Adipocyte (in vitro differentiated cells): ENCODE measurements at regions not wholly inside any gene's neighbourhood (a gene's known extent, or its start where the extent isn't known, plus 50 kb on each side); places are given as distances from the start of the nearest gene placed in this dataset.

Experiments
- DNase-seq: peaks from one replicate; pipeline ENCODE4 v3.0.0-alpha.2; 2015; ENCODE audit warnings: low read depth
- H3K27me3 ChIP-seq: replicated peaks from 2 replicates; pipeline ENCODE4 v1.7.0; 2013; ENCODE audit warnings: mild to moderate bottlenecking, low read length, moderate library complexity; ENCODE audit not compliant: control insufficient read depth, insufficient read depth
- H3K36me3 ChIP-seq: 2 replicates; pipeline ENCODE4 v1.7.0; 2013; ENCODE audit warnings: low read length, mild to moderate bottlenecking, moderate library complexity; ENCODE audit not compliant: control insufficient read depth, insufficient read depth, severe bottlenecking
- H3K4me1 ChIP-seq: 2 replicates; pipeline ENCODE4 v1.7.0; 2013; ENCODE audit warnings: mild to moderate bottlenecking, low read length, moderate library complexity; ENCODE audit not compliant: control insufficient read depth, insufficient read depth
- H3K4me3 ChIP-seq: 2 replicates; pipeline ENCODE4 v1.7.0; 2013; ENCODE audit warnings: mild to moderate bottlenecking, low read length, moderate library complexity
- H3K9ac ChIP-seq: 2 replicates; pipeline ENCODE4 v1.7.0; 2013; ENCODE audit warnings: mild to moderate bottlenecking, low read length, moderate library complexity
- H3K9me3 ChIP-seq: 2 replicates; pipeline ENCODE4 v1.7.0; 2013; ENCODE audit warnings: mild to moderate bottlenecking, low read length, moderate library complexity; ENCODE audit not compliant: control insufficient read depth

DNA sequence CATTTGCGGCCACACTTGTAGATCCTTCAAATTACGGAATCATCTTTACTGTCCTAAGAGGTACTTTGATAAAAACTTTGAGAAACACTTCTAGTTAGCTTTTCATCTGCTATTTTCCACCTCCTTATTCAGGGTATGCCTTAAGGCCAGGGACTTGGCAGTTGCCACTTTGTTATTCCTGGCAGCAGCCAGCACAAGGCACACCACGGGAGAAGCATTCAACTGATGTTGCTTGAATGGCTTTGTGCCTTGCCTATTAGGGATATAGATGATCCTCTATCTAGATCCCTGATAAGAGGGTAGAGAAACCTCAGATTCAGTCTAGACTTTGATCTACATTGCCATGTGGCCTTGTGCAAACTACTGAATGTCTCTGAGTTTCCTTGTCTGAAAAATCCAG lies 70.3 kb upstream of the EPHA4 start:
- Histone ChIP-seq H3K4me1 (no peaks in the 10 kb centered on the region), H3K36me3 (no peaks in the 10 kb centered on the region)

DNA sequence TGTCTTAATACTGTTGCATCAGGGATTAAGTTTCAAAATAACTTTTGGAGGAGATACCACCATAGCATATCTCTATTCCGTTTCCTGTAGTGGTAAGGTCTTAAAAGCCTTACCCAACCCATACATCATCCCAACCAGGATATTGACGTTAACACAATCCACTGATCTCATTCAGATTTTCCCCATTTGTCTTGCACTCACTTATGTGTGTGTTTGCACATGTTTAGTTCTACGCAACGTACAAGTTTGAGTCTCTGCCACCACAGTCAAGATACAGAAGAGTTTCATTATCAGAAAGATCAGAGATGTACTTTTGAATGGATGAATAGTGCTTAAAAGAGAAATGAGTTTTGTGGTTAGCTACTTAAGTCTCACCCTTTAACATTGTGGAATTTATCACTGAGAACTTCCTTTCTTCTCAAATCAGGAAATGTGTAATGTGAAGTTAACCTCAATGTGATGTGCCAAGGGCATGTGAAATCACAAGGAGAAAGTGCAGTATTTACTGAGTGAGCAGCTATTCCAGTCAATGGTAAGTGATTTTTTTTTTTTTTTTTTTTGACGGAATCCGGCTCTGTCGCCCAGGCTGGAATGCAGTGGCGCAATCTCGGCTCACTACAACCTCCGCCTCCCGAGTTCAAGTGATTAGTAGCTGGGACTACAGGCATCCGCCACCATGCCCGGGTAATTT lies 69.2 kb upstream of the EPHA4 start:
- no peaks in the 10 kb centered on the region for H3K36me3 ChIP-seq
- no peaks in the 10 kb centered on the region for H3K4me1 ChIP-seq
- no peak overlapping the region for H3K4me3 ChIP-seq
- no peak for DNase-seq
- H3K27me3 ChIP-seq: no peaks in the 10 kb centered on the region
- no peaks in the 10 kb centered on the region for H3K9me3 ChIP-seq
- H3K9ac ChIP-seq: no peak overlapping the region

More for the DNA sequence above, 70.3 kb upstream of the EPHA4 start:
- Histone ChIP-seq H3K4me3 (no peak overlapping the region), H3K9me3 (no peaks in the 10 kb centered on the region), H3K9ac (no peak overlapping the region), H3K27me3 (no peaks in the 10 kb centered on the region)
- no peak for DNase-seq

DNA sequence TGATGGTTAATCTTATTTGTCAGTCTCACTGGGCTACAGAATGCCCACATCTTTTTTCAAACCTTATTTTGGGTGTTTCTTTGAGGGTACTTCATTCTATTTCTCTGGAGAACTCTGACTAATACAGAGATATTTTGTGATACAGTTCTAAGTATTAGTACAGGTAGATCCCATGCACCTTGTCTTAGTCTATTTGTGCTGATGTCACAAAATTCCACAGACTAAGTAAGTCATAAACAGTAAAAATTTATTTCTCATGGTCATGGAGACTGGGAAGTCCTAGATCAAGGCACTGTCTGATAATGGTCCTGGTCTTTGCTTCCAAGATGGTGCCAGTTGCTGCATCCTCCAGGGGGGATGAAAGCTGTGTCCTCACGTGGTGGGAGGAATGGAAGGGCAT lies 68.6 kb upstream of the EPHA4 start:
- H3K4me3 ChIP-seq: no peak overlapping the region
- no peaks in the 10 kb centered on the region for H3K27me3 ChIP-seq
- H3K9me3 ChIP-seq: no peaks in the 10 kb centered on the region
- no peaks in the 10 kb centered on the region for H3K4me1 ChIP-seq
- no peaks in the 10 kb centered on the region for H3K36me3 ChIP-seq
- DNase-seq: no peak
- no peak overlapping the region for H3K9ac ChIP-seq

DNA sequence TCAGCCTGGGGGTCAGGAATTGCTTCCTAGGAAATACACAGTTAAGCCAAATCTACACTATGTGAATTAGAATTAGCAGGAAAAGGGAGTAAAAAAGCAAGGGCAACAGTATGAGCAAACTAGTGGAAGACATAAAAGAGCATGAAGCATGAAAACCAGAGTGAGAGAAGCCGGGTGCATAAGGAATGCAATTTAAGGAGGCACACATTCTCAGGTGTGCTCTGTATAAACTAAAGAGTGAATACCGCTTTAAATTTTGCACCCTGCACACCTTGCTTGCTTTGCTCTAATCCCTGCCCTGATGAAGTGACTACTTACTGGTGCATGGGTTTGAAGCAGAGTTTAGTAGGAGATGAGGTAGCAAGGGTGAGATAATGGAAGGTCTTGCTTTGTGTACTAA lies 65.7 kb upstream of the EPHA4 start:
- Histone ChIP-seq H3K27me3 (no peaks in the 10 kb centered on the region), H3K9me3 (no peaks in the 10 kb centered on the region), H3K4me1 (no peaks in the 10 kb centered on the region), H3K9ac (no peak overlapping the region), H3K36me3 (no peaks in the 10 kb centered on the region), H3K4me3 (no peak overlapping the region)
- DNase-seq: no peak

DNA sequence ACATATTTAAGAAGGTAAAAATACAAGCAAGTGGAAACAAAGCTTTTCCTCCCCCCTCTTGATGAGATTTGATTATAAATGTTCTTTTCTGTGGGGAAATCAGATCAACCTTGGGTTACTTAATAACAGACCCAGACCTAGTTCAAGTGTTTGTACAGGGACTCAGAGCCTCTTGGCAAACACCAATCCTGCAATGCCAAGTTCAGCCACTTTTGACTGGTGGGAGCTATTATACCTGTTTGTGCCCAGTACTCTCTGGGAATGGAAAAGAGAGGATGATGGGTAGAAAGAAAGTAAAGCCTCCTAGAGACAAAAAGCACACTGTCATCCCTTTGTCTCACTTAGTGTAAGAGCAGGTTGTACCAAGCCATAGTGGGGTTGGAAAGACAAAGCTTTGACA lies 63.8 kb upstream of the EPHA4 start:
- H3K4me3 ChIP-seq: no peak overlapping the region
- H3K4me1 ChIP-seq: no peaks in the 10 kb centered on the region
- no peak for DNase-seq
- no peaks in the 10 kb centered on the region for H3K9me3 ChIP-seq
- no peak overlapping the region for H3K9ac ChIP-seq
- no peaks in the 10 kb centered on the region for H3K27me3 ChIP-seq
- H3K36me3 ChIP-seq: no peaks in the 10 kb centered on the region

DNA sequence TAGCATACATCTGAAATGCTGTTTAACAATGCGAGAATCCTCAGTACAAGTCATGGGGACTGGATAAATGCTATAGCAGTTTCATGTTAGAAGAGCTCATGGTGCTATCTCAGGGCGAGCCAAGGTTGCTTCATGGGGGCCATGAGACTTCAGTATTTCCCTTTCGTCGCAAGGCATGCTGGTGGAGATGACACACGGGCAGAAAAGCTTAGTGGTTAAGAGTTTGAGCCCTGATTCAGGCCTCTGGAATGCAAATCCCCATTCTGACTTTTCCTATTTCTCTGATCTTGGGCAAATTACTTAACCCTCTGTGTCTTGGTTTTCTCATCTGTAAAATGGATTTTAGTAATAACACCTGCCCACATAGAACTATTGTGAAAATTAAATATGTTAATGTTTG lies 57.4 kb upstream of the EPHA4 start:
- DNase-seq: peak; percentile 70
- H3K36me3 ChIP-seq: no peaks in the 10 kb centered on the region

DNA sequence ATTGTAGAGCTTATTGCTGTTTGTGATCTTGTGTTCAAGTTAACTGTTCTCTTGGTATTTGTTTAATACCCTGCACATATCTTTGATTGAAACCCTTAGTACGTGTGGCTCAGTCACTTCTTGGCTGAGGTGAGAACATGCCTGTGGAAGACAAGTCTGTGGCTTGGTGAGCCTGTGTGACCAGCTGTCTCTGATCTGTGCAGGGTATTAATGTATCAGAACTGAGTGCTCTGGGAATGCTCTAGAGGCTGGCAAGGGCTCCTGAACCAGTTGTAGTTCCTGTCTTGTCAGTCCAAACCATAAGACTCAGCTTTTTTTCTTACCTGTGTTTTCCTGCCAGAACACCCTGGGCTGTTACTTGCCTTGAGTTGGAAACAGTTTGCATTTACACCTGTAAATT lies 52.4 kb upstream of the EPHA4 start:
- H3K36me3 ChIP-seq: no peaks in the 10 kb centered on the region
- H3K9ac ChIP-seq: no peak overlapping the region
- H3K4me3 ChIP-seq: no peak overlapping the region
- no peaks in the 10 kb centered on the region for H3K4me1 ChIP-seq
- no peaks in the 10 kb centered on the region for H3K27me3 ChIP-seq
- no peaks in the 10 kb centered on the region for H3K9me3 ChIP-seq
- DNase-seq: no peak

More for the DNA sequence above, 57.4 kb upstream of the EPHA4 start:
- H3K4me1 ChIP-seq: peaks cover 12% of the 10 kb centered on the region
- H3K27me3 ChIP-seq: no peaks in the 10 kb centered on the region
- no peak overlapping the region for H3K9ac ChIP-seq
- no peaks in the 10 kb centered on the region for H3K9me3 ChIP-seq
- no peak overlapping the region for H3K4me3 ChIP-seq
